G401.6 (cell line): ENCODE measurements at regions not wholly inside any gene's neighbourhood (a gene's known extent, or its start where the extent isn't known, plus 50 kb on each side); places are given as distances from the start of the nearest gene placed in this dataset.
"Not testable (repeated sequence)": the region's sequence is repeated elsewhere in the genome, so short reads cannot be mapped to it uniquely, and the experiment has no call there.

Experiments used
- FAIRE-seq: peaks from 2 replicates; lab custom pipeline; 2012; peaks lifted over from hg19 to GRCh38; lab: Jason Lieb, UNC

GRCh38 chr9:75282047-75282446, 193.7 kb downstream of the OSTF1 start:
- no peak for FAIRE-seq

- FAIRE-seq: no peak
Measured at GRCh38 chr9:75289332-75289731, 201.0 kb downstream of the OSTF1 start.

GRCh38 chr9:75299324-75299723, 211.0 kb downstream of the OSTF1 start:
- FAIRE-seq: no peak

- no peak for FAIRE-seq
Measured at GRCh38 chr9:75333624-75334023, 245.3 kb downstream of the OSTF1 start.

GRCh38 chr9:75358846-75359245, 270.5 kb downstream of the OSTF1 start:
- FAIRE-seq: no peak

GRCh38 chr9:75359638-75360037, 271.3 kb downstream of the OSTF1 start:
- FAIRE-seq: no peak

- no peak for FAIRE-seq
Measured at GRCh38 chr9:75360252-75360651, 271.9 kb downstream of the OSTF1 start.

- not testable (repeated sequence) for FAIRE-seq
Measured at GRCh38 chr9:75362446-75362845, 274.1 kb downstream of the OSTF1 start.

- no peak for FAIRE-seq
Measured at GRCh38 chr9:75365196-75365595, 276.9 kb downstream of the OSTF1 start.

GRCh38 chr9:75369989-75370388, 281.7 kb downstream of the OSTF1 start:
- FAIRE-seq: no peak

GRCh38 chr9:75372499-75373268, 284.4 kb downstream of the OSTF1 start:
- no peak for FAIRE-seq

- FAIRE-seq: no peak
Measured at GRCh38 chr9:75376680-75377254, 288.5 kb downstream of the OSTF1 start.

- FAIRE-seq: no peak
Measured at GRCh38 chr9:75378036-75378435, 289.7 kb downstream of the OSTF1 start.

- no peak for FAIRE-seq
Measured at GRCh38 chr9:75378926-75379325, 290.6 kb downstream of the OSTF1 start.

- no peak for FAIRE-seq
Measured at GRCh38 chr9:75382126-75382525, 293.8 kb downstream of the OSTF1 start.

GRCh38 chr9:75383420-75384034, 295.2 kb downstream of the OSTF1 start:
- not testable (repeated sequence) for FAIRE-seq

- no peak for FAIRE-seq
Measured at GRCh38 chr9:75385236-75385635, 296.9 kb downstream of the OSTF1 start.

- no peak for FAIRE-seq
Measured at GRCh38 chr9:75389101-75389500, 300.8 kb downstream of the OSTF1 start.

GRCh38 chr9:75390951-75391350, 302.6 kb downstream of the OSTF1 start:
- no peak for FAIRE-seq

GRCh38 chr9:75391497-75391896, 303.2 kb downstream of the OSTF1 start:
- FAIRE-seq: no peak

GRCh38 chr9:75395336-75395735, 307.0 kb downstream of the OSTF1 start:
- no peak for FAIRE-seq

GRCh38 chr9:75397836-75398235, 309.5 kb downstream of the OSTF1 start:
- no peak for FAIRE-seq

- no peak for FAIRE-seq
Measured at GRCh38 chr9:75408391-75408790, 320.1 kb downstream of the OSTF1 start.

- FAIRE-seq: no peak
Measured at GRCh38 chr9:75410405-75410804, 322.1 kb downstream of the OSTF1 start.
